CD4-positive, alpha-beta T cell treated with Interleukin-10 for 1 hour (primary cell): ENCODE measurements at regions not wholly inside any gene's neighbourhood (a gene's known extent, or its start where the extent isn't known, plus 50 kb on each side); places are given as distances from the start of the nearest gene placed in this dataset.
A peak's percentile ranks its signal among the peaks of the same experiment; 100 is the strongest.
"Not testable (repeated sequence)": the region's sequence is repeated elsewhere in the genome, so short reads cannot be mapped to it uniquely, and the experiment has no call there.

Experiments used
- DNase-seq: peaks from one replicate; pipeline ENCODE4 v3.0.0-alpha.2; 2020

- DNase-seq: no peak
These were observed 384.2 kb downstream of the ATP23 start for GRCh38 chr12:58325561-58325960.

- no peak for DNase-seq
These were observed 385.2 kb downstream of the ATP23 start for GRCh38 chr12:58326534-58326933.

GRCh38 chr12:58336581-58337242 lies 395.3 kb downstream of the ATP23 start:
- not testable (repeated sequence) for DNase-seq

GRCh38 chr12:58337539-58337938 lies 396.2 kb downstream of the ATP23 start:
- not testable (repeated sequence) for DNase-seq

DNA sequence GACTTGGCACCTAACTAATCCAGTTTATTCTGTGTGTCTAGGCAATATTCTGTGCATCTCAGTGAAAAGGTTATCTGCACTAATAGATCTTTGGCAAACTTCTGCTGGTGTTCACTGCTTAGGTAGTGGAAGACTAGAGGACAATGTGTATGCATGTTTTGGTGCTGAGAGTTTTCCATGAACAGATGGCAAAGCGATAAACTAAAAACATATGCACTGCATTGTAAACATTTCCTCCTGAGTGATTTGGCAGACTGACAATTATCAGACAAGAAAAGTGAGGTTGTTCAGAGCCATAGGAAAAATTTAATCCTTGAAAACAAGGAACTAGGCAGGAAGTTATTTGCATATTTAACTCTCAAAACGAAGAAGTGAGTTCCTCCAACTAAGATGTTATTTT lies 400.4 kb downstream of the ATP23 start:
- DNase-seq: no peak

DNA sequence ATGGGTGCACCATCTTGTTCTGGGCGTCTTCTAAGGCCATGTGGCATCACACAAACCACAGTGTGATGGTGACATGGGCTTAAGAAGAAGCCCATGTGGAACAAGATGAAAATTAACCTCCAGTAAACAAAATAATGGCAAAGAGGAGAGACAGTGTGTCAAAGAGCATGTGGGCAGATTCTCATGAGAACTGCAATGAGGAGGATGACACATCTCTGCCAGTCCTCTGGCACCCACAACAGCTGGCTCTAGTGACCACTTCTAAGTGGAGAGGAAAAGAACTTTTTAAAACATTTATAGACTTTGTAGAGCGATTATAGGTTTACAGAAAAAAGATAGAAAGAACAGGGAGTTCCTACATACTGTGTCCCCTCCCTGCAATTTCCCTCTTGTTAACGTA lies 401.4 kb downstream of the ATP23 start:
- DNase-seq: no peak

GRCh38 chr12:58346032-58346632 lies 404.8 kb downstream of the ATP23 start:
- peak; percentile 34 for DNase-seq

- DNase-seq: no peak
These were observed 405.8 kb downstream of the ATP23 start for GRCh38 chr12:58347188-58347587.

- DNase-seq: no peak
These were observed 406.3 kb downstream of the ATP23 start for GRCh38 chr12:58347691-58348090.

- no peak for DNase-seq
These were observed 407.8 kb downstream of the ATP23 start for GRCh38 chr12:58349161-58349560.

DNA sequence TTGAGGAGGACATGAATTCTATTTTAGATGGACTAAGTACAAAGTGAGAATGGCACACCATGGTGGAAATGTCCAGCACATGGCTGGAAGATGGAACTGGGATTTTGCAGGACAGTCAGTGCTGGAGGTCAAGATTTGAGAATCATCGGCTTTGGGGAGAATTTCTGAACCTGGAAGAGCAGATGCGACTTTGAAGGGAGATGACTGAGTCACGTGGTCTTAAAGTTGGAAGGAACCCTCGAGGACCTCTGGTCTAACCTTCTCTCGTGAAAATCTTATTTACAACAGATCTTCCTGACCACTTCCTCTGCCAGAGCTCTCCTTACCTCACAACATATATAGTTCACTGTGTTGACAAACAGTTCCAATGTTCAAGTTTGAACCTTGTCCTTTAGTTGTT lies 415.4 kb downstream of the ATP23 start:
- DNase-seq: no peak

DNA sequence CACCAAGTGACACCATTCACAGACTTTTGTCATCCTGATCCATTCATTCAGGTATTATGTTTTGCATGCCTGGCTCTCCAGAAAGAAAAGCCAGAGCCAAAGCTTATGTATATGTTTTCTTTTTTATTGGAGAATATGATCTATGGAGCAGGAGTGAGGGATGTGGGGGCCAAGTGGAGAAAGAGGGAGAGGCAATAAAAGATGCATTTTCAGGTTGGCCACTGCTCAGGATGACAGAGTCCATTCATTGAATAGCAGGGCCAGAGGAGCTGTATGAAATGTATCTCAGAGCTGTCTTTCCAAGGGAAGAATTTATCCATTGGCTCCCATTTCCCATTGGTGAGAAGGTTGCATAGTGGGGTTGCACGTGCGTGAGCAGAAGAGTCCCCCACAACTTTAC lies 416.1 kb downstream of the ATP23 start:
- DNase-seq: no peak

- no peak for DNase-seq
These were observed 417.0 kb downstream of the ATP23 start for GRCh38 chr12:58358369-58358768.

GRCh38 chr12:58359084-58359483 lies 417.7 kb downstream of the ATP23 start:
- no peak for DNase-seq

DNA sequence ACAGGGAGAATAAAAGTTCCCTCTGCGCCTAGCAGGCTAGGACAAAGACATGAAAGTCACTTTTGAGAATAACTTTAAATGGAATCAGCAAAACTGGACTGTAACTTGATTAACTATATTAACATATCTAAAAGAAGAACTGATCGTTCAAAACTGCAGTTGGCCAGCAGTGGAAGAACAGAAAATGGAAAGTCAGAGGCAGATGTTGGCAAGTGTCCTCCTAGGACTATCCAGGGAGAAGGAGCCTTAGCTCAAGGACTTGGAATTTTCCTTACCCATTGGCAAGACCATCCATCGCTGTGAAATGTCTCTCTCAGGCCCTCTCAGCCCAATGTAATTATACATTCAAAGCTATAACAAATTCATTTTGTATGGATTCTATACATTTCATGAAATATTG lies 419.7 kb downstream of the ATP23 start:
- DNase-seq: no peak

- no peak for DNase-seq
These were observed 422.6 kb downstream of the ATP23 start for GRCh38 chr12:58363971-58364370.

DNA sequence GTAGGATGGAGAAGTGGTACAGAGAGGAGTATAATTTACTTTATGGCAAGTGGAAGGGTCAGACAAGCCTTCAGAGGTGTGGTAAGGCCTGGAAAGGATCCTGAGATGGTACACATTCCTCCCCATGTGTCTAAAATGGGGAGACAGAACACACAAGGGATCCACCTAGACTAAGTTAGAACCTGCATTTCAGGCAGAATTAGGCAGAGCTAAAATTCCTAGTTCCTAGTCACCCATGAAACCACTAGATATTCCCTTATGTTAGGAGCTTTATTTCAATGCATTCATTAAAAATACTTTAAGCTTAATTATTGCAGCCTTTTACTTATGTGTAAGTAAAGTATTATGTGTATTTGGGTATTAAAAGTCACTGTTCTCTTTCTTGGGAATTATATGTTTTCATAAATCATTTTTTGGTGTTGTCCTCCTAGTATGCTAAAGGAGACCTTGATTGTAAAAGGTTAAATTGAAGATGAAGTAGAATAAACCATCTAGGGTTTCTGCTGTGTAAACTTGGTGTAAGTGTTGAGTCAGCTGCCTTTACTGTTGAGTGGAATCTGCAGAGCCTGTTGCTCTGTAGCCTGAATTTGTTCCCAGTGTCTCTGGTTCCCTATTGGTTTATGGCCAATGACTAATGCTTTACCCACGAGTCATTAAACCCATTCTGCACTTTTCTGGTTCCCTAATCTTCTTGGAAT lies 423.2 kb downstream of the ATP23 start:
- no peak for DNase-seq

DNA sequence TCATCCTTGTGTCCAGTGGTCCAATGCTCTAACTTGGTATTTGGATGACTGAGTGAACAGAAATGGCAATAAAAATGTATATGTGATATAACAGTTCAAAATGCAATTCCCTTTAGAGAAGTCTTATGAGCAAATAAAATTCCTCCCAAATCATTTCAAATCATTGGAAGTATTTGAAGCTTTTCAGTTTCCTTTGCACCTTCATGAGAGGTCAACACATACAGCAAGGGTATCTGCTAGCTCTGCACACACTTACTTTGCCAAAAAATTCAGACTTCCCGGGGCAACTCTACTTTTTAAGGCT lies 423.7 kb downstream of the ATP23 start:
- DNase-seq: no peak

GRCh38 chr12:58367041-58367440 lies 425.7 kb downstream of the ATP23 start:
- DNase-seq: no peak

DNA sequence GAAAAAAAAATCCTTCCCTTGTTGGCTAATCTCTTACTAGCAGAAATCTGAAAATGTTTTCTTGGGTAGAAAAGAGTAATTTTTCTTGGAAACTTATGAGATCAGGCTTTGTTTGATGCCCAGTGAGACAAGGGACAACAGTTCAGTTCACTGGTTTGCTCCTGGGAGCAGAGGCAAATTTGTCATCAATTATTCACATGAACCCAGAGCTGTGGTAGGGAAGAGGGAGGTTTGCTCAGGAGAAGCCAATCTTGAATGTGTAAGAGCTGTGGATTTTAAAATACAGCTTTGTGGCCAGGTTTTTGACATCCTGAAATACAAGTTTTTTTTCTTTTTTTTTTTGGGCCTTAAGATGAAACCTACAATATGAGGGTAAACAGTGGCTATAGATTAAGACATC lies 426.6 kb downstream of the ATP23 start:
- no peak for DNase-seq

DNA sequence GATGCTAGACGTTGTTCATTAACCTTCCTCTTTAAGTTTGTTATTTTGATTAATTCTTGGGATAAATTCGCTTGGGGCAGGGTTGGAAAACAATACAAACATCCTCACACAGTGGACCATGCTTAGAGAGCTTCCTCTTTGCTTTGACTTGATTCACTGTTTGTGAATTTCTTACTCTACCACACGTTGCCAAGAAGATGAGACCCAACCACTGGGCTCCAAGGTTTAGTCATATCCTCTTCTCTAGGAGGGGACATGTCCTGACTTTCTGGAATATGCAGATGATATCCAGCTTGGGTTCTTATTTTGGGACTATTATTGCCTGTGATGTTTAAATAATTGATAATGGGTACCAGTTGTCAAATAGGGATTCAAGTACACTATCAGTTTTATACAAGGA lies 428.2 kb downstream of the ATP23 start:
- DNase-seq: no peak

- no peak for DNase-seq
These were observed 430.9 kb downstream of the ATP23 start for GRCh38 chr12:58372298-58372697.

DNA sequence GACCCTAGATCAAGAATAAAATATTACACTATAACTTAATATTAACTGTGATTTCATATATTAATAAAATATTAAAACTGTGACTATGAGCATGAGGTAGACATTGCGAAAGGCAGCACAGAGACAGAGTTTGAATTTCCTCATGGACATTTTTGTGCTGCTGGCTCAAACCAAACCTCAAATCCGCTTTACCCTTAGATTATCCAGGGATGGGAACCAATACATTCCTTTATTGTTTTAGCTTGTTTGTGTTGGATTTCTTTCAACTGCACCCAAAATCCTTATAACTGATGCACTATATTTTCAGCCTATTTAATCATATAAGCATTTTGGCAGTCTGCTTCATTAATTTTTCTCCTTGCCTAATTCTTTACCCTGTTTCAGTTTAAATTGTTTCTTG lies 436.7 kb downstream of the ATP23 start:
- no peak for DNase-seq

DNA sequence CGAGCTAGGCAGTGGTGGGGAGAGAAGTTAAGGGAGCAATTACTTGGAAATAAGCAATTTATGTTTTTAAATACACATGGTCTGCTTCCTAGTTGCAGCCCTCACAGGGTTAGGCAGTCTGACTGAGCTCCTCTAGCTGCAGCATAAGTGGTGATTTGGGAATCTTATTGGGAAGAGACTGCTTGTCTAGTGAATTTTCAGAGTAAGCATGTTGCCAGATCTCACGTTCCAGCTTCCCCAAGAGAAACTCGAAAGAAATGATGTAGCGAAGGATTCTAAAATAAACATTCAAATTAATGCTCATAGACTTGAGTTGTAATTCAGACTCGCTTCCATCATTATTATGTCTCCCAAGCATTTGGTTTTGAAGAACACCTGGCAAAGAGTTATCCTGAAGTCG lies 440.2 kb downstream of the ATP23 start:
- no peak for DNase-seq

DNA sequence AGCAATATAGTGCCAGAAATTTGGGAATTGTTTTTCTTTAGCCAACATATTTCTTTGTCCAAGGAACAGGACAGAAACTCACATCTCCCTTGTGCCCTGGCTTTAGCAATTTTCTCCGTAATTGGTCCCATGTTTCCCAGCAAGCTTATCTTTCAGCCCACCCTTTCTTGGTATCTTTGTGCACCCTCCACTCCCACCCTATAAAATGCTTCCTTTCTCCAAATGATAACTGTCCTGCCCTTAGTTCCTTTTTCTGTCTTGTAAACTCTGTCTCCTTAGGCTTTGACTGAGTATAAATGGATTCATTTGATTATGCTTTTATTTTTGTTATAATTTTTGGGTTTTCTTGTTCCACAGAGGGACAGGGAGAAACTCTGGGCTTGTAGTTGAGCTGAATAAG lies 442.8 kb downstream of the ATP23 start:
- no peak for DNase-seq
